Glutamatergic neuron (in vitro differentiated cells): ENCODE measurements at regions not wholly inside any gene's neighbourhood (a gene's known extent, or its start where the extent isn't known, plus 50 kb on each side); places are given as distances from the start of the nearest gene placed in this dataset.
"Not testable (repeated sequence)": the region's sequence is repeated elsewhere in the genome, so short reads cannot be mapped to it uniquely, and the experiment has no call there.

Source experiments
- DNase-seq: peaks from one replicate; pipeline ENCODE4 v3.0.0; 2022
- H3K27ac Mint-ChIP-seq: one replicate; pipeline ENCODE4 v1.8.0; 2020; ENCODE audit warnings: mild to moderate bottlenecking, mixed read lengths, inconsistent platforms; ENCODE audit not compliant: unreplicated experiment
- H3K27me3 Mint-ChIP-seq: one replicate; pipeline ENCODE4 v1.8.0; 2020; ENCODE audit warnings: mild to moderate bottlenecking, moderate library complexity, mixed read lengths, inconsistent platforms; ENCODE audit not compliant: unreplicated experiment
- H3K36me3 Mint-ChIP-seq: one replicate; pipeline ENCODE4 v1.8.0; 2020; ENCODE audit warnings: mild to moderate bottlenecking, mixed read lengths, inconsistent platforms; ENCODE audit not compliant: unreplicated experiment
- H3K4me1 Mint-ChIP-seq: one replicate; pipeline ENCODE4 v1.8.0; 2020; ENCODE audit warnings: mild to moderate bottlenecking, low read depth, mixed read lengths, inconsistent platforms; ENCODE audit not compliant: unreplicated experiment
- H3K4me3 Mint-ChIP-seq: one replicate; pipeline ENCODE4 v1.8.0; 2020; ENCODE audit warnings: mild to moderate bottlenecking, mixed read lengths, inconsistent platforms; ENCODE audit not compliant: unreplicated experiment
- H3K9me3 Mint-ChIP-seq: one replicate; pipeline ENCODE4 v1.8.0; 2020; ENCODE audit warnings: mild to moderate bottlenecking, moderate library complexity, mixed read lengths, inconsistent platforms; ENCODE audit not compliant: unreplicated experiment
- TF ChIP-seq, protein P1 (sequence below): fragments of 200-600 bp; sonication (generic); IDR thresholded peaks from one replicate; pipeline ENCODE4 v1.5.0; 2021; ENCODE audit not compliant: partially characterized antibody, unreplicated experiment

DNA sequence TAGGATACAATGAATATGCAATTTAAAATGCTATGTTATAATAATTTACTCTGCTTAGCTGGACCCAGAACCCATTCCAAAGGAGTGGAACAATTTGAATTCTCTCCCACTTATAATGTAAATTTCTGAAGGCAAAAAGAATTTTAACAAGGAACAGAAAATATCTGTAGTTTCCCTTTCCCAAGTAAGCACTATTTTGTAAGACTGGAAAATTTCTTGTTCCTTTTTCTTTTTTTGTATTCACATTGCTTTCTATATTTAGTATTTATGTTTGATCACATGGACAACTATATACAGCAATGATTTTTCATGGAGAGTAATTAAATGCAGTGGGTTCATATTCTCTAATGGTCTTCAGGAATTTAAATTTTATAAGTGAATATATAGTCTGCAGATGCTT lies 127.4 kb downstream of the GPR85 start:
- Mint-ChIP-seq H3K36me3 (no peaks in the 10 kb centered on the region), H3K9me3 (no peaks in the 10 kb centered on the region), H3K4me3 (no peak overlapping the region), H3K4me1 (no peaks in the 10 kb centered on the region), H3K27ac (no peak overlapping the region), H3K27me3 (no peaks in the 10 kb centered on the region)
- TF ChIP-seq, protein P1, sequence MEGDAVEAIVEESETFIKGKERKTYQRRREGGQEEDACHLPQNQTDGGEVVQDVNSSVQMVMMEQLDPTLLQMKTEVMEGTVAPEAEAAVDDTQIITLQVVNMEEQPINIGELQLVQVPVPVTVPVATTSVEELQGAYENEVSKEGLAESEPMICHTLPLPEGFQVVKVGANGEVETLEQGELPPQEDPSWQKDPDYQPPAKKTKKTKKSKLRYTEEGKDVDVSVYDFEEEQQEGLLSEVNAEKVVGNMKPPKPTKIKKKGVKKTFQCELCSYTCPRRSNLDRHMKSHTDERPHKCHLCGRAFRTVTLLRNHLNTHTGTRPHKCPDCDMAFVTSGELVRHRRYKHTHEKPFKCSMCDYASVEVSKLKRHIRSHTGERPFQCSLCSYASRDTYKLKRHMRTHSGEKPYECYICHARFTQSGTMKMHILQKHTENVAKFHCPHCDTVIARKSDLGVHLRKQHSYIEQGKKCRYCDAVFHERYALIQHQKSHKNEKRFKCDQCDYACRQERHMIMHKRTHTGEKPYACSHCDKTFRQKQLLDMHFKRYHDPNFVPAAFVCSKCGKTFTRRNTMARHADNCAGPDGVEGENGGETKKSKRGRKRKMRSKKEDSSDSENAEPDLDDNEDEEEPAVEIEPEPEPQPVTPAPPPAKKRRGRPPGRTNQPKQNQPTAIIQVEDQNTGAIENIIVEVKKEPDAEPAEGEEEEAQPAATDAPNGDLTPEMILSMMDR: no peak
- DNase-seq: no peak

DNA sequence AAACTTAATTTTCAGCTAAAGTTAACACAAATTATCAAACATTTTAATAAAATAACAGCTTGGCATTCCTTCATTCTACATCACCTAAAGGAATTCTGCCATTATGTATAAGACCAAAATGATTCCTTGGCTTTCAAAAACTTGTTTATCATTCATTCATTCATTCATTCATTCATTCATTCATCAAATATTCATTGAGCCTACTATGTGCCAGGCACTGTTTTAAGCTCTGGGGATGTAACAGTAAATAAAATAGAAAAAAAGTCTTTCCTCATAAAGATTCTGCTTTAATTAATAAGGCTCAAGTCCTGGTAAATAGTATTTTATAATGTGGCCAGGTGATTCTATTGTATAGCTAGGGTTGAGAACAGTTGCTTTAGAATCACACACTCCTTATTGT lies 127.9 kb downstream of the GPR85 start:
- Mint-ChIP-seq H3K27me3 (no peaks in the 10 kb centered on the region), H3K4me1 (no peaks in the 10 kb centered on the region), H3K4me3 (no peak overlapping the region), H3K9me3 (no peaks in the 10 kb centered on the region), H3K27ac (no peak overlapping the region), H3K36me3 (no peaks in the 10 kb centered on the region)
- DNase-seq: no peak
- TF ChIP-seq, protein P1: no peak

DNA sequence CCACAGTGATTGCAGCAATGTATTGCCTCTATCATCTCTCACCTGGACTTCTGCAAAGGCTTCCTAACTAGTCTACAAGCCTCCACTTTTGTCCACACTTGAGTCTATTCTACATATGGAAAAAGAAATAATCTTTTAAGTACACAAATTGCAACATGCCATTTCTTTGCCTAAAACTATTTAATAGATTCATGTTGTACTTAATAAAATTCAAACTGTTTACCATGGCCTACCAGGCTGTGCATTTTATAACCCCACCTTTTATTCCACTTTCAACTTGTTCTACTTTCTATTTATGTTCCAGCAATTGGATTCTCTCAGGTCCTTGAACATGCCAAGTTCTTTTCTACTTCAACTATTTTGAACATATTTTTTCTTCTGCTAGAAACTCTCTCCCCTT lies 128.7 kb downstream of the GPR85 start:
- no peak for DNase-seq
- TF ChIP-seq, protein P1: no peak
- no peak overlapping the region for H3K4me3 Mint-ChIP-seq
- no peak overlapping the region for H3K27ac Mint-ChIP-seq
- no peaks in the 10 kb centered on the region for H3K9me3 Mint-ChIP-seq
- H3K4me1 Mint-ChIP-seq: no peaks in the 10 kb centered on the region
- H3K27me3 Mint-ChIP-seq: no peaks in the 10 kb centered on the region
- H3K36me3 Mint-ChIP-seq: no peaks in the 10 kb centered on the region

DNA sequence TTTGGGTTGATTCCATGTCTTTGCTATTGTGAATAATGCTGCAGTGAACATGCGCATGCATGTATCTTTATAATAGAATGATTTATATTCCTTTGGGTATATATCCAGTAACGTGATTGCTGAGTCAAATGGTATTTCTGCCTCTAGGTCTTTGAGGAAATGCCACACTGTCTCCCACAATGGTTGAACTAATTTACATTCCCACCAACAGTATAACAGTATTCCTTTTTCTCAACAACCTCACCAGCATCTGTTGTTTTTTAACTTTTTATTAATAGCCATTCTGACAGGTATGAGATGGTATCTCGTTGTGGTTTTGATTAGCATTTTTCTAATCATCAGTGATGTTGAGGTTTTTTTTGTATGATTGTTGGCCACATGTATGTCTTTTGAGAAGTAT lies 133.6 kb downstream of the GPR85 start:
- not testable (repeated sequence) for H3K27ac Mint-ChIP-seq, H3K9me3 Mint-ChIP-seq, H3K4me3 Mint-ChIP-seq, DNase-seq, H3K36me3 Mint-ChIP-seq, H3K4me1 Mint-ChIP-seq, H3K27me3 Mint-ChIP-seq

DNA sequence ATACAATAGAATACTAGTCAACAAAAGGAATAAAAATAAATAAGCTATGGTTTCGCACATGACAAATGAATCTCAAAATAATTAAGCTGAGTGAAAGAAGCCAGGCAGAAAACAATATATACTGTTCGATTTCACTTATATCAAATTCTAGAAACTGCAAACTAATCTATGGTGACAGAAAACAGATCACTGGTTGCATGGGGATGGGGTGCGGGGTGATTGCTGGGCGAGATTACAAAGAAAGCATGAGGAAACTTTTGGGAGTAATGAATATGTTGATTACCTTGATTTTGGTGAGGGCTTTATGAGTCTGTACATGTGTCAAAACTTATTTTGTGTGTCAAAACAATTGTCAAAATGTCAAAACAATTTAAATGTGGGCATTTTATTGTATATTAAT lies 135.6 kb downstream of the GPR85 start:
- no peaks in the 10 kb centered on the region for H3K4me1 Mint-ChIP-seq
- no peaks in the 10 kb centered on the region for H3K27me3 Mint-ChIP-seq
- TF ChIP-seq, protein P1: no peak
- DNase-seq: no peak
- no peak overlapping the region for H3K4me3 Mint-ChIP-seq
- H3K9me3 Mint-ChIP-seq: no peaks in the 10 kb centered on the region
- no peaks in the 10 kb centered on the region for H3K36me3 Mint-ChIP-seq
- H3K27ac Mint-ChIP-seq: no peak overlapping the region

DNA sequence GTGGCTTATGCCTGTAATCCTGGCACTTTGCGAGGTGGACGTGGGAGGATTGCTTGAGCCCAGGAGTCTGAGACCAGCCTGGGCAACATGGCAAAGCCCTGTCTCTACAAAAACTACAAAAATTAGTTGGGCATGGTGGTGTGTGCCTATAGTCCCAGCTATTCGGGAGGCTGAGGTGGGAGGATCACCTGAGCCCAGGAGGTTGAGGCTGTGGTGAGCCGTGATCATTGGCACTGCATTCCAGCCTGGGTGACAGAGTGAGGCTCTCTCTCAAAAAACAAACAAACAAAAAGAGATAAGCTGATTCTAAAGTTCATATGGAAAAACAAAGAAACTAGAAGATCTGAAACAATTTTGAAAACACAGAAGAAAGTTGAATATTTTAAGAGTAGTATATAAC lies 136.9 kb downstream of the GPR85 start:
- not testable (repeated sequence) for H3K27ac Mint-ChIP-seq, H3K27me3 Mint-ChIP-seq, H3K9me3 Mint-ChIP-seq, H3K4me3 Mint-ChIP-seq, H3K4me1 Mint-ChIP-seq, H3K36me3 Mint-ChIP-seq, DNase-seq
